ENCODE measurements at regions not wholly inside any gene's neighbourhood (a gene's known extent, or its start where the extent isn't known, plus 50 kb on each side); places are given as distances from the start of the nearest gene placed in this dataset.
"Not testable (repeated sequence)": the region's sequence is repeated elsewhere in the genome, so short reads cannot be mapped to it uniquely, and the experiment has no call there.

GRCh38 chr6:60687085-60687484, 1598.9 kb downstream of the KHDRBS2 start:
- no peak overlapping the region for H3K4me3 ChIP-seq (replicated peaks in 1 of 3)
- peaks cover 3 to 16% of the 10 kb centered on the region in 2 donors for H3K4me1 ChIP-seq
- intact Hi-C loops (cut with DNase I) = no loop called here
- DNase-seq = no peak
- H3K27me3 ChIP-seq = no peaks in the 10 kb centered on the region
- no peaks in the 10 kb centered on the region for H3K36me3 ChIP-seq
- no peak overlapping the region for H3K27ac ChIP-seq
- H3K9me3 ChIP-seq = no peaks in the 10 kb centered on the region
- TF ChIP-seq POLR2A (IDR thresholded peaks at IDR 0.05) = no peak
- WGBS, 2 donors = 93 to 97% methylated on average over 1 of the region's 1 CpG

- Histone ChIP-seq H3K27ac (peak overlapping the region in 2 of 3 donors; percentile 22 to 41), H3K27me3 (no peaks in the 10 kb centered on the region), H3K4me1 (peaks cover 14 to 16% of the 10 kb centered on the region in 2 donors), H3K4me3 (replicated peaks in 1 of 3) (no peak overlapping the region), H3K9me3 (no peaks in the 10 kb centered on the region), H3K36me3 (no peaks in the 10 kb centered on the region)
- peak; percentile 48 to 49 for DNase-seq
- TF ChIP-seq CTCF (IDR thresholded peaks at IDR 0.05) = no peak
- TF ChIP-seq POLR2A (IDR thresholded peaks at IDR 0.05) = no peak
- intact Hi-C loops (cut with DNase I) = no loop called here
Measured at GRCh38 chr6:60681806-60682205, 1604.2 kb downstream of the KHDRBS2 start.

- TF ChIP-seq POLR2A (IDR thresholded peaks at IDR 0.05) (no peak), CTCF (IDR thresholded peaks at IDR 0.05) (no peak)
- 66 to 68% methylated on average over 2 of the region's 2 CpGs for WGBS, 2 donors
Measured at GRCh38 chr6:60679175-60679574, 1606.8 kb downstream of the KHDRBS2 start.

GRCh38 chr6:60671369-60671768, 1614.7 kb downstream of the KHDRBS2 start:
- peak overlapping the region in 2 of 3 donors; percentile 73 to 89 for H3K27ac ChIP-seq
- intact Hi-C loops (cut with DNase I) = no loop called here
- H3K4me1 ChIP-seq = peaks cover 57 to 62% of the 10 kb centered on the region in 2 donors
- H3K27me3 ChIP-seq = no peaks in the 10 kb centered on the region
- no peak for DNase-seq
- H3K4me3 ChIP-seq (replicated peaks in 1 of 3) = no peak overlapping the region
- no peaks in the 10 kb centered on the region for H3K36me3 ChIP-seq
- H3K9me3 ChIP-seq = no peaks in the 10 kb centered on the region
- TF ChIP-seq POLR2A (IDR thresholded peaks at IDR 0.05) = no peak
- no peak for TF ChIP-seq CTCF (IDR thresholded peaks at IDR 0.05)

More at GRCh38 chr6:60679175-60679574, 1606.8 kb downstream of the KHDRBS2 start:
- Histone ChIP-seq H3K36me3 (no peaks in the 10 kb centered on the region), H3K27ac (peak overlapping the region in 1 of 3 donors; percentile 5), H3K4me3 (replicated peaks in 1 of 3) (no peak overlapping the region), H3K4me1 (peaks cover 13 to 21% of the 10 kb centered on the region in 2 donors), H3K9me3 (no peaks in the 10 kb centered on the region), H3K27me3 (no peaks in the 10 kb centered on the region)
- no peak for DNase-seq
- intact Hi-C loops (cut with DNase I) = no loop called here

GRCh38 chr6:60670036-60670435, 1616.0 kb downstream of the KHDRBS2 start:
- DNase-seq = peak; percentile 44 to 52
- no peak for TF ChIP-seq CTCF (IDR thresholded peaks at IDR 0.05)
- H3K36me3 ChIP-seq = no peaks in the 10 kb centered on the region
- H3K27ac ChIP-seq = peak overlapping the region; percentile 71 to 89 (median 85)
- H3K4me1 ChIP-seq = peaks cover 56 to 62% of the 10 kb centered on the region in 2 donors
- H3K27me3 ChIP-seq = no peaks in the 10 kb centered on the region
- no peak overlapping the region for H3K4me3 ChIP-seq (replicated peaks in 1 of 3)
- intact Hi-C loops (cut with DNase I) = no loop called here
- H3K9me3 ChIP-seq = no peaks in the 10 kb centered on the region

GRCh38 chr6:60668428-60668827, 1617.6 kb downstream of the KHDRBS2 start:
- TF ChIP-seq POLR2A (IDR thresholded peaks at IDR 0.05) (no peak), CTCF (IDR thresholded peaks at IDR 0.05) (no peak)
- Histone ChIP-seq H3K9me3 (no peaks in the 10 kb centered on the region), H3K27me3 (no peaks in the 10 kb centered on the region), H3K4me1 (peaks cover 41 to 48% of the 10 kb centered on the region in 2 donors), H3K27ac (peak overlapping the region in 2 of 3 donors; percentile 85 to 89), H3K36me3 (no peaks in the 10 kb centered on the region), H3K4me3 (replicated peaks in 1 of 3) (no peak overlapping the region)
- 33 to 43% methylated on average over 1 of the region's 1 CpG for WGBS, 2 donors
- peak; percentile 74 to 75 for DNase-seq
- intact Hi-C loops (cut with DNase I) = no loop called here

GRCh38 chr6:60663199-60663598, 1622.8 kb downstream of the KHDRBS2 start:
- H3K27ac ChIP-seq; H3K9me3 ChIP-seq; H3K4me1 ChIP-seq; H3K27me3 ChIP-seq; intact Hi-C loops (cut with DNase I); H3K4me3 ChIP-seq (replicated peaks in 1 of 3); H3K36me3 ChIP-seq; DNase-seq: not testable (repeated sequence)
- WGBS, 2 donors = 75 to 89% methylated on average over 2 to 3 of the region's 5 CpGs

Measured in thyroid gland (tissue), 4 donors.